ENCODE measurements at regions not wholly inside any gene's neighbourhood (a gene's known extent, or its start where the extent isn't known, plus 50 kb on each side); places are given as distances from the start of the nearest gene placed in this dataset.

DNA sequence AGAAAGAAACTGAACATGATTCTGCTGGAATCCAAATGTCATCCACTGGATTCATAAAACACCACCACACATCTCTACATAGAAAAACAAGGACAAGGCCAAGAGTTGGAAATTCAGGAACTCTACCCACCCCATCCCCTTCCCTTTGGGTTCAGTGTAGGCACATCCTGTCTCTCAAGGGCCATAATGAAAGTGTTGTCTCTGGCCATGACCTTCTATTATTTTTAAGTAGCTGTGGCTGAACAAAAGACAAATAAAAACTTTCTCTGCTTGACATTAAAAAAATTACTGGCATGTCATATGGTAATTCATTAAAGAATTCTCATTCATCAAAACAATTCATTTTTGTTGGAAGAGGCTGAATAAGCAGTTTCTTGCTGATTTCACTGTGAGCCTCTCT lies 54.9 kb upstream of the ZBTB18 start:
- Mint-ChIP-seq H3K4me3 (no peak overlapping the region), H3K27me3 (peaks cover 3% of the 10 kb centered on the region), H3K9me3 (no peaks in the 10 kb centered on the region), H3K36me3 (ENCODE audit: low read depth) (no peaks in the 10 kb centered on the region), H3K27ac (no peak overlapping the region), H3K4me1 (no peaks in the 10 kb centered on the region)
- no peak for ATAC-seq (replicated peaks)

DNA sequence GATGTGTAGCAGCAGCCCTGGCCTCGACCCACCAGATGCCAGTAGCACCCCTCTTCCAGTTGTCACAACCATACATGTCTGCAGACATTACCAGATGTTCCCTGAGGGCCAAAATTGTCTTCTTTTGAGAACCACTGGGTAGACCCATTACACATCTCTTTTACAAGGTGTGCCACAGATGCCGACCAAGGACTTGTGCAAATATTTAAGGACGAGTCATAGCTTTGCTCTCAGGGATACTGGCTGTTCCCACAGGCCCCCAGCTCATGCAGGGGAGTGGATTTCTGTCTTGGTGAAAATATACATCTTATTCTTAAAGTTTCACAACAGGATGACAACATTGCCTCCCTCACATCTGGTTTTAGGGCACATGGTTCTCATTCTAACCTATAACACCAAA lies 59.4 kb upstream of the ZBTB18 start:
- Mint-ChIP-seq H3K36me3 (ENCODE audit: low read depth) (no peaks in the 10 kb centered on the region), H3K27ac (no peak overlapping the region), H3K4me1 (no peaks in the 10 kb centered on the region), H3K9me3 (peaks cover 3% of the 10 kb centered on the region), H3K27me3 (peaks cover 2% of the 10 kb centered on the region), H3K4me3 (no peak overlapping the region)
- no peak for ATAC-seq (replicated peaks)

DNA sequence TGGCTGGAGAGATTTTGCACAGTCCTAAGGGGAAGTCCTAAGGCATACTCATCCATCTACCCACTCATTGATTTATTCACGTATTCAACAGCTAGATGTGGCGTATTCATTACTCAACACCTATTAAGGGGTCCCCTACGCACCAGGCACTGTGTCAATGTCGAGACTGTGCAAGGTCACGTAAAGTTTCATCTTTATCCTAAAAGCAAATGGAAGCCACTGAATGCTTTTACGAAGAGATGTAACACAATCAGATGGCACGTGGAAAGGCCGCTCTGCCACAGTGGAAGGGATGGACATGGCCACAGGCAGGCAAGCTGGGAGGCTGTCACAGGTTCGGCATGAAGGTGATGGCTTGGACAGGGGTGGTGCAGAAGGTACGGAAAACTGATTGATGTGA lies 66.3 kb upstream of the ZBTB18 start:
- no peak for ATAC-seq (replicated peaks)
- Mint-ChIP-seq H3K4me3 (no peak overlapping the region), H3K4me1 (no peaks in the 10 kb centered on the region)

DNA sequence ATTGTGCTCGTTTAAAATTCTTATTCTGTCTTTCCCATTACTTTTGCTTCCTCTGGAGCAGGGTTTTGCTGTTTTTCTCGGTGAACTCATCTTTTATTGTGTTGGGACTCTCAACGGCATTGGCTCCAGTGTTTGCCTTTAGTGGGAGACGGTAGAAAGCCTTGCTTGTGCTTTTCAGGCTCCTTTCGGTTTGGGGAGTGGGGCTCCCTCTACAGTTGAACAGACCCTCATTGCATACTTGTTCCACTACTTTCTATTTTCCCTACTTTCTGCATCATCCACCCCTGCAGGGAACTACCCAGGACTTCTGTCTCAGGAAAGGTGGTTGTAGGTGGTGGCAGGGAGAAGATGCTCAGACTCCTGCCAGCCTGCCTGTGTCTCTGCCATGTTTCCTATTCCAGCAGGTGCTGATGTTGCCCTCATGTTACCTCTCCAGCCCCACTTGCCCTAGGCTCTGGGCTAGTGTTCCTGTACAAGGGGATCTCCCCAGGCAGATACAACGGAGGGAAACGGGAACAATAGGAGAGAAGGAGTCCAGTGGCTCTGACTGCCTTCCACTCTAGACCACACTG lies 68.5 kb upstream of the ZBTB18 start:
- Mint-ChIP-seq H3K27me3 (peaks cover 4% of the 10 kb centered on the region), H3K36me3 (ENCODE audit: low read depth) (no peaks in the 10 kb centered on the region), H3K4me1 (no peaks in the 10 kb centered on the region), H3K9me3 (no peaks in the 10 kb centered on the region), H3K27ac (no peak overlapping the region), H3K4me3 (no peak overlapping the region)
- no peak for ATAC-seq (replicated peaks)

More for the DNA sequence above, 66.3 kb upstream of the ZBTB18 start:
- H3K36me3 Mint-ChIP-seq (ENCODE audit: low read depth) = no peaks in the 10 kb centered on the region
- H3K9me3 Mint-ChIP-seq = peaks cover under 1% of the 10 kb centered on the region
- peaks cover 4% of the 10 kb centered on the region for H3K27me3 Mint-ChIP-seq
- H3K27ac Mint-ChIP-seq = no peak overlapping the region

DNA sequence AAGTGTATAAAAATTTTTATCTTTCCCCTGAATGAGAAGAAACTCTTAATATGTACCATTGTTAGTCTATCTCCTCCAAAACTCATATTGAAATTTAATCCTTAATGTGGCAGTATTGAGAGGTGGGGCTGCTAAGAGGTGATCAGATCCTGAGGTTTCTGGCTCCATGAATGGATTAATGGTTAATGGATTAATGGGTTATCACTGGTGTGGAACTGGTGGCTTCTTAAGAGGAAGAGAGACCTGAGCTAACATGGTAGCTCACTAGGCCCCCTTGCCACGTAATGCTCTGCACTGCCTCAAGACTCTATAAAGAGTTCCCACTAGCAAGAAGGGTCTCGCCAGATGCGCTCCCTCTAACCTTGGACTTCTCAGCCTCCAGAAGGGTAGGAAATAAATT lies 70.6 kb upstream of the ZBTB18 start:
- H3K36me3 Mint-ChIP-seq (ENCODE audit: low read depth) = no peaks in the 10 kb centered on the region
- ATAC-seq (replicated peaks) = no peak
- no peaks in the 10 kb centered on the region for H3K4me1 Mint-ChIP-seq
- H3K4me3 Mint-ChIP-seq = no peak overlapping the region
- H3K27me3 Mint-ChIP-seq = no peaks in the 10 kb centered on the region
- H3K9me3 Mint-ChIP-seq = no peaks in the 10 kb centered on the region
- no peak overlapping the region for H3K27ac Mint-ChIP-seq

DNA sequence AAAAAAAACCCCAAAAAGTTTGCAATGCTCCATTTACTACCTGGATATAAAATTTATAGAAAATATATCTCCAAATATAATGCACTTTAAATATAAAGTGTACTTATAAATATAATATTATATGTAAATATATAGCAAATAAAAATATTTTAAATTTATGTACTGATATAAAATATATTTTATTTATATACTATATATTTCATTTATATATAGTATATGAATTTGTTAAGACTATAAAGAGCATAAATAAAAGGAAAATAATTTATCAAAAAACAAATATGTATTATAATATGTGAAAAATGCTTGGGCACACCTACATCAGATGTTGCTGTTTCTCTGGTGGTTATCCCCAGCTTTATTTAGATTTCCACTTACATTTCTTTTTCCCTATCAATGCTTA lies 71.0 kb upstream of the ZBTB18 start:
- no peaks in the 10 kb centered on the region for H3K27me3 Mint-ChIP-seq

DNA sequence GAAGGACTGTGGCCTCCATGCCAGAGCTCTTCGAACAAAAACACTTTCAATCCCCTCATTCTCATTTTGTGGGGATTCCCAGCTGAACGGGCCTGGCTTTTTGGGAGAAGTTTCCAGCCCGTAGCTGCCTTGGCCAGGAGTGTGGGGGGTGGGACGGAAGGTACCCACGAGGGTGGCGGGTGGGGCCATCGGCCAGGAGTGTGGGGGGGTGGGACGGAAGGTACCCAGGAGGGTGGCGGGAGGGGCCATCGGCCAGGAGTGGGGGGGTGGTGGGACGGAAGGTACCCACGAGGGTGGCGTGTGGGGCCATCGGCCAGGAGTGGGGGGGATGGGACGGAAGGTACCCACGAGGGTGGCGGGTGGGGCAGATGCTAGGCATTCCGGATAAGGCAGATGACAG lies 71.7 kb upstream of the ZBTB18 start:
- no peak for ATAC-seq (replicated peaks)
- Mint-ChIP-seq H3K27ac (no peak overlapping the region), H3K9me3 (no peaks in the 10 kb centered on the region)

More for the DNA sequence above, 71.0 kb upstream of the ZBTB18 start:
- no peak for ATAC-seq (replicated peaks)
- no peaks in the 10 kb centered on the region for H3K9me3 Mint-ChIP-seq
- no peaks in the 10 kb centered on the region for H3K4me1 Mint-ChIP-seq
- no peak overlapping the region for H3K27ac Mint-ChIP-seq
- no peak overlapping the region for H3K4me3 Mint-ChIP-seq
- H3K36me3 Mint-ChIP-seq (ENCODE audit: low read depth) = no peaks in the 10 kb centered on the region

DNA sequence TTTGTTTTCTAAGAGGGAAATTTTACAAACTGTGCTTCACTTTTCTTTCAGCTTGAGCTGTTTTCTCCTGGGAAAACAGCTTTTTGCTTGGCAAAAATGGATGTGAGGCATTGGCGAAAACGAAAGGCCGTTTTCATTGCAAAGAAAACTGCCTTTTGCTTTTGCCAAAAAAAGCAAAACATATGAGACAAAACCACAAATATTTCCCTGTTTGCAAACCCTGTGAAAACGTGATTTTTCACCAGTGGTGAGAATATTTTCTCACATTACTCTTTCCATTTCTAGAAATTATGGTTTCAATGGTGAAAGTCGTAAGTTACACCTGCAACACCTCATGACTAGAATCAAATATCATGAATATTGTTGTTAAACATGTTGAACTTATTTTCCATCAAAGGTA lies 74.0 kb upstream of the ZBTB18 start:
- no peaks in the 10 kb centered on the region for H3K36me3 Mint-ChIP-seq (ENCODE audit: low read depth)

More for the DNA sequence above, 71.7 kb upstream of the ZBTB18 start:
- Mint-ChIP-seq H3K4me1 (no peaks in the 10 kb centered on the region), H3K4me3 (no peak overlapping the region), H3K36me3 (ENCODE audit: low read depth) (no peaks in the 10 kb centered on the region), H3K27me3 (no peaks in the 10 kb centered on the region)

DNA sequence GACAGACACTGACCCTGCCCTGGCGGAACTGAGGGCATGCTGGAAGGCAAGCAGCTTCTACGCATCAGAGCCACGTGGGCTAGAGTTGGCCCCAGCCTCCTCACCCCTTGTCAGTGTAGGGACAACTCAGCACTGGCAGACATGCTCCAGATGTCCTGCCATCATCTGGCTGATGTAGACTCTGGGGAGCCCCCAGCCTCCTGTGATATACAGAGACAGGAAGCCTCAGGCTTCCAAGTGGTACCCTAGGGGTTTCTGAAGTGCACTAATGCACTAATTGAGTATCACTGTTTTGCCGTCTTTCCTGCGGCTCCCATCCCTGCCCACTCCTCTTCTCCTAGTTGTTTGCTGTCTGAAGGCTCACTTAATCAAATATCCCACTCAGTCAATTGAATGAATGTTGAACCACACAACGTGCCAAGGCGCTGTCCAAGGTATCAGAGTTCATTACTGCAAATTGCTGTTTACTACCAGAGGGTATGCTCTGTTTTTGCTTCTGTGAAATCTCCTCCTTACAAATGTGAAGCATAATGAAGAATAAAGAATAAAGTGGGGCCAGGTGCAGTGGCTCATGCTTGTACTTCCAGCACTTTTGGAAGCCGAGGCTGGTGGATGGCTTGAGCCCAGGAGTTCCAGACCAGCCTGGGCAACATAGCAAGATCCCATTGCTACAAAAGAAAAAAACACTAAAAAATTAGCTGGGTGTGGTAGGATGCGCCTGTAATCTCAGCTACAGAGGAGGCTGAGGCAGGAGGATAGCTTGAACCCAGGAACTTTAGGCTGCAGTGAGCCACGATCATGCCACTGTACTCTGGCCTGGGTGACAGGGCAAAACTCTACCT lies 76.4 kb upstream of the ZBTB18 start:
- no peak for ATAC-seq (replicated peaks)

More for the DNA sequence above, 74.0 kb upstream of the ZBTB18 start:
- H3K9me3 Mint-ChIP-seq = no peaks in the 10 kb centered on the region
- no peak overlapping the region for H3K27ac Mint-ChIP-seq
- no peak overlapping the region for H3K4me3 Mint-ChIP-seq
- ATAC-seq (replicated peaks) = no peak
- H3K4me1 Mint-ChIP-seq = no peaks in the 10 kb centered on the region
- no peaks in the 10 kb centered on the region for H3K27me3 Mint-ChIP-seq

DNA sequence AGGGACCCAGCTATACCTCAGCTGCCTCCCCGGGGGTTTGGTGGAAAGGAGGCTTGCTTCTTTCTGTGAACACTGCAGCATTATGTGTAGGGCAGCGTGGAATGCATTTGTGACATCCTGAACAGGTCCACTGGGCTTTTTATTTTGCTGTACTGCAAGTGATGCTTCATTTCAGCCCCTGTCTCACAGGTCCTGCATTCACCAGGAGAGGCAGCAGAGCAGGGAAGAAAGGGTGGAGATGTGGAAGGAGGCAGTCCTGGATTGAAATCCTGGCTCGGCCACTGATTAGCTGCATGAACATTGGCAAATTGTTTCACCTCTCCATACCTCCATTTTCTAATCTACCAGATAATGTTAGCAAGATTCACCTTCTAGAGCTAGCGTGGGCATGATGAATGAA lies 77.9 kb upstream of the ZBTB18 start:
- Mint-ChIP-seq H3K4me1 (no peaks in the 10 kb centered on the region), H3K4me3 (no peak overlapping the region), H3K9me3 (no peaks in the 10 kb centered on the region), H3K36me3 (ENCODE audit: low read depth) (no peaks in the 10 kb centered on the region), H3K27ac (no peak overlapping the region), H3K27me3 (no peaks in the 10 kb centered on the region)
- no peak for ATAC-seq (replicated peaks)

More for the DNA sequence above, 76.4 kb upstream of the ZBTB18 start:
- Mint-ChIP-seq H3K27me3 (no peaks in the 10 kb centered on the region), H3K9me3 (no peaks in the 10 kb centered on the region), H3K27ac (no peak overlapping the region), H3K4me1 (no peaks in the 10 kb centered on the region), H3K36me3 (ENCODE audit: low read depth) (no peaks in the 10 kb centered on the region), H3K4me3 (no peak overlapping the region)

DNA sequence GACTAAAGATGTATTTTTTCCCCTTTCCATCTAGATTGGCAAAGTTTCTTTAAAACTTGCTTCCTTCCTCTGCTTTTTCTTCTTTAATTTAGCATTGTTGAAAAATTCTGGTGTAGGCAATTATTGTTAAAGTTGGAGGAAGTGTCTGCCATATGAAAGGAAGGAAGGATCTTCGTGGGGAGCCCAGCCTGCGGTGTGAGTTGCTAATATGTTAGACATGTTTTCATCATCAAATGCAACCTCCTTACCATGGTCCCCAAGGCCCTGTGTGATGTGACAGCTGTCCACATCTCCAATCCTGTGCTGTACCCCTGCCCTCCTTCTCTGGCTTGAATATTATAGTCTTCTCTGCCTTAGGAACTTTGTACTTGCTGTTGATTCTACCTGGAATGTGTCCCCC lies 81.0 kb upstream of the ZBTB18 start:
- no peaks in the 10 kb centered on the region for H3K27me3 Mint-ChIP-seq

DNA sequence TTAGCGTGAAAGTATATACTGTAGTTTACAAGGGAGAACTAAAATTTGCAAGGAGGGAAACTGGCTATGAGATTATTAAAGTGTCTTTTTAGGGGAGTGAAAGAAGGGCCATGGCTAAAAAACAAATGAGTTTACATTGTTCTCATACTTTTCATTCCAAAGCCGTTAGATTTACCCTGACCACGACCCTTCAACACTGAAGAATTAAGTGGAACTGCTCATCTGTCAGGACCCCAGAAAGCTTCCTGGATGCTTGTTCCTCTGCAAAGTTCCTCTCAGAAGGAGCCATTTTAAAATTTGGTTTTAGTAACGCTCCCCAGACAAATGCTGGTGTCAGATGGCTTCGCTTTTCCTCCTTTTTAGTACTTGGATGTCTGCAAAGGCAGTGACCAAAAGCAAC lies 82.7 kb upstream of the ZBTB18 start:
- no peaks in the 10 kb centered on the region for H3K9me3 Mint-ChIP-seq
- H3K27me3 Mint-ChIP-seq = no peaks in the 10 kb centered on the region
- no peak overlapping the region for H3K4me3 Mint-ChIP-seq
- H3K4me1 Mint-ChIP-seq = no peaks in the 10 kb centered on the region
- ATAC-seq (replicated peaks) = no peak
- H3K36me3 Mint-ChIP-seq (ENCODE audit: low read depth) = no peaks in the 10 kb centered on the region
- H3K27ac Mint-ChIP-seq = no peak overlapping the region

More for the DNA sequence above, 81.0 kb upstream of the ZBTB18 start:
- Mint-ChIP-seq H3K4me1 (no peaks in the 10 kb centered on the region), H3K27ac (no peak overlapping the region), H3K9me3 (no peaks in the 10 kb centered on the region), H3K36me3 (ENCODE audit: low read depth) (no peaks in the 10 kb centered on the region), H3K4me3 (no peak overlapping the region)
- no peak for ATAC-seq (replicated peaks)

DNA sequence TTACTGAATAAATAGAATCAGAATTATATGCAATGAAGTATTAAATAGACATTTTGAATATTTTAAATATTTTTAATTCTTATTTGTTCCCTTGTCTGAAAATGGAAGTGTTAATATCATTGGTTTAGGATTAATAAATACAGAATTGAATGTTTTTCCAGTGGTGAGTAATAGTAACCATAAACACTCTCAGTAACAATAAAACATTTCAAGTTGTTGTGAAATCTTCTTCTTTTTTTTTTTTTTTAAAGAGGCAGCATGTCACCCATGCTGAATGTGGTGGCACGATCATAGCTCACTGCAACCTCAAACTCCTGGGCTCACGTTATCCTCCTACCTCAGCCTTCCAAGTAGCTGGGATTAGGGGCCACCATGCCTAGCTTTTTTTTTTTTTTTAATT lies 86.2 kb upstream of the ZBTB18 start:
- no peaks in the 10 kb centered on the region for H3K27me3 Mint-ChIP-seq
- no peaks in the 10 kb centered on the region for H3K9me3 Mint-ChIP-seq
- H3K36me3 Mint-ChIP-seq (ENCODE audit: low read depth) = no peaks in the 10 kb centered on the region
- no peak overlapping the region for H3K4me3 Mint-ChIP-seq
- H3K4me1 Mint-ChIP-seq = no peaks in the 10 kb centered on the region
- no peak overlapping the region for H3K27ac Mint-ChIP-seq
- no peak for ATAC-seq (replicated peaks)

DNA sequence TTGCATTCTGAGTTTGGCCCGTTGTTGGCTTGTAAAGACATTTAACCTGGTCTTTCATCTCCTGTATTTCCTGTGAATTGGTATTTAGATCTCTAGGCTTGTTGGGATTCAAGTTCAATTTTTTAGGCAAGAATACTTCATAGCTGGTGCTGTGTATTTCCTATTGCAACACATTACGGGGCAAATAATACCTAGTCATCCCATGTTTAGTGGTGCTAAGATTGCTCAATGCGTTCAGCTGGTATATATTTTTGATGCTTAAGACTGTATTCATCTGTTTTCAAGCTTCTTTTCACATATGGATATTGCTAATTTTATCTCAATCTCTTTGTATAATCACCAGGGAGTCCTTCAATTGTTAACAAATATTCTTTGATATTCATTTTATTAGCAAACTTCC lies 87.5 kb upstream of the ZBTB18 start:
- H3K4me1 Mint-ChIP-seq = no peaks in the 10 kb centered on the region
- peaks cover 5% of the 10 kb centered on the region for H3K27me3 Mint-ChIP-seq
- H3K4me3 Mint-ChIP-seq = no peak overlapping the region
- H3K27ac Mint-ChIP-seq = no peak overlapping the region
- H3K36me3 Mint-ChIP-seq (ENCODE audit: low read depth) = no peaks in the 10 kb centered on the region
- H3K9me3 Mint-ChIP-seq = no peaks in the 10 kb centered on the region
- ATAC-seq (replicated peaks) = no peak

DNA sequence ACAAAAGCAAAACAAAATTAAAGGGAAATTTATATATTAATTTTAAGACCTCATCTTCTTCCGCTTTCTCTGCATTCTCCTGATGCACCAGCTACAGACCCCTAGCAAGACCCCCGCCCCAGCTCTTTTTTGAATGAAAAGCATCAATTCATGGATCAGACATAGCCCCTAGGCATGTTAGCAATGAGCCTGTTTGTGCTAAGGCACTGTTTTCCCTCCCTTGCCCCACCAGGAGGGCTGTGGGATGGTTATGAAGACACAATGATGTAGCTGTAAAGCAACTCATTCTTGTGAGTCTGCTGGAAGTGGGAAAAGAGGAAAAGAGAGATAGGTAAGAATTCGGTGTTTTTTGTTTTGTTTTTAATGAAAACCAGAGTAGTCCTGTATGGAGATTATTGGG lies 88.5 kb upstream of the ZBTB18 start:
- H3K4me3 Mint-ChIP-seq = no peak overlapping the region

More for the DNA sequence above, 88.5 kb upstream of the ZBTB18 start:
- Mint-ChIP-seq H3K9me3 (no peaks in the 10 kb centered on the region), H3K4me1 (no peaks in the 10 kb centered on the region), H3K27ac (no peak overlapping the region), H3K27me3 (peaks cover 9% of the 10 kb centered on the region), H3K36me3 (ENCODE audit: low read depth) (no peaks in the 10 kb centered on the region)
- no peak for ATAC-seq (replicated peaks)
